8988T (cell line): ENCODE measurements at regions not wholly inside any gene's neighbourhood (a gene's known extent, or its start where the extent isn't known, plus 50 kb on each side); places are given as distances from the start of the nearest gene placed in this dataset.

Experiments
- DNase-seq: peaks from one replicate; pipeline ENCODE4 v3.0.0; 2011

DNA sequence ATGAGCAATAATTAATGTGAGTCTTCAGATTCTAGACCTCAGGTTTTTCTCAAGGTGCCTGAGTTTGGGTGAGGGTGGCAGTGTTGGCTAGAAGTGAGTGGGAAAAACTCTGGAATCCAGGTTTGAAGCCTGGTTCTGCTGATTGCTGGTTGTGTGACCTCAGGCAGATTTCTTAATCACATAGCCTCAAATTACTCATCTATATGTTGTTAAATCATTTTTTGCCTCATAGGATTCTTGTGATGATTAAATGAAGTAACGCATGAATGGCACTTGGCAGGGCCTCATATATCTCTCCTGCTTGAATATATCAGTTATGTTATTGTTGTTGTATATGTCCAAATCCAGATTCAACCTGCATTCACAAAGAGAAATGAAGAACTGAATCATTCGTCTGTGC lies 60.5 kb downstream of the NR2F2 start:
- no peak for DNase-seq

DNA sequence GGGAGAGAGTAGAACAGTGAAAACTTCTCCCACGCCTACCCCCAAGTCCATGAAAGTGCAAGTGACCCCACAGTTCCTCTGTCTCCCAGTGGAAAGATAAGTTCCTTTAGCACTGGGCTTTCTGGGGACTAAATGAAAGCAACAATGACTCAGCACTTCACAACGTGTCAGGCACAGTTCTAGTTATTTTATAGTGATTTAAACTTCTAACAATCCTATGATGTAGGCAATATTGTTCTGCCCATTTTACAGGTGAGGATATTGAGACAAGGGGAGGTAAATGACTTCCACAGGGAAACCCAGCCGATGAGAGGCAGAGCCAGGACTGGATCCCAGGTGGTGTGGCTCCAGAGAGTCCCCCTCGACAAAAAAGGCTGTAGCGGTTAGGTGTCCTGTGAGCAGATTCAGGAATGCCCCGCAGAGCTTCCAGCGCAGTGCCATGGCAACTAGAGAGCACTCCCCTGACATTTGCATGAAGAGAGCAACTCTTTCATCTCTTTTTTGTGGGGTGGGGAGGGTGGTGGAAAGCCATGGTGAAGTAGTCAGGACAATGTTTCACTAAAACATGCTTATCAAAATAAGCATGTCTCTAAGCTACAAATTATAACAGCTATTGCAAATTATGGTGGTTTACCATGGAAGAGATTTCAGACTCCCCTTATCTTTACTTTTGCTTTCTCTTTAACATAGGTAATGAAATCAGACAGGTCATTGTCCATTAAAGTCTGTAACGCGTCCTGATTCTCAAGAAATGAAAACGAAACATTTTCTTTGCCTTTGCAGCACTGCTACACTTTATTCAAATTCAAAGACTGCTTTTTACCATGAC lies 62.1 kb downstream of the NR2F2 start:
- no peak for DNase-seq

DNA sequence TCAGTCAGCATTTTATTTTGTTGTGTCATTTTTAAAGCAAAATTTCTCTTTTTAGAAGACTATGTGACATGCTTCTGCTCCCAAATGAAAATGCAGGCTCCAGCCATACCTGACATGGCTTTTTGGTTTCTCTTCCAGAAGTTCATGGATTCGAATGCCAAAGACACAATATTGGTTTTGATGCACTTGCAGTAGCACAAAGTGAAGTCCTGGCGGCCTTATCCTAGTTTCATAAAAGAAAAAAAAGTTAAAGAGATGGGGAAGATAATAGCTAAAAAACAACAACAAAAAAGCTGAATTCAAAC lies 62.7 kb downstream of the NR2F2 start:
- no peak for DNase-seq

DNA sequence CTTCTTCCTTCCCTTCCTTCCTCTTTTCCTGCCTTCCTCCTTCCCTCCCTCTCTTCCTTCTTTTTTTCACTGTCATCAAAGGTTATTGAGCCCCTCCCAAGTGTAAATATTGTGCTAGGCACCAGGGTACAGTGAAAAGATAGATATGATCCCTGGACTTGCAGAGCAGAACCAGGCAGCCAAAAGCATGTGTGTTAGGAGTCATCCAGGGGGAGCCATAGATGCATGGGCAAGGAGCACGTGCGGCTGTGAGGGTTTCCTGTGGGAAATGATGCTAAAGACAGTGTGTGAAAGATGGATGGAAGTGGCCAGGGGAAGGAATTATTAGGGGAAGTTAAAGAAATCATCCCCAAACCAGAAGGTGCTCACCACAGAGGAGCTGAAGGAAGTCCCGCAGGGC lies 65.2 kb downstream of the NR2F2 start:
- DNase-seq: no peak

DNA sequence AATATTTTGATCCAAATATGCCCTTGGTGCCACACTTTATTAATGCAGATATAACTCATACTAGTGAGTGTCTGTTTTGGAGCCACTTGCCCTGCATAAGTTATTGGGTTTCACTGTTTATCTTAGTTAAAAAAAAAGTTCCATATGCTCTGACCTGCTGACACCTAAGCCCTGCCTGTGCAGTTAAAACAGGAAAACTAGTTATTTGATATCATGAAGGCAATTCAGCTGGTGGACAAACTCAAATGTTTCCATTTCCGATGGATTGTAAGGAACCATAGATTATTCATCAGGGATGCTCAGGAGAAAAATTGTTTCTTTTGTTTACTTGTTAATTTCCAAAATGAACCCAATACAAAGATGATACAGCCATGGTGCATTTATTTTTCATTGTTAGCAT lies 68.3 kb downstream of the NR2F2 start:
- no peak for DNase-seq

DNA sequence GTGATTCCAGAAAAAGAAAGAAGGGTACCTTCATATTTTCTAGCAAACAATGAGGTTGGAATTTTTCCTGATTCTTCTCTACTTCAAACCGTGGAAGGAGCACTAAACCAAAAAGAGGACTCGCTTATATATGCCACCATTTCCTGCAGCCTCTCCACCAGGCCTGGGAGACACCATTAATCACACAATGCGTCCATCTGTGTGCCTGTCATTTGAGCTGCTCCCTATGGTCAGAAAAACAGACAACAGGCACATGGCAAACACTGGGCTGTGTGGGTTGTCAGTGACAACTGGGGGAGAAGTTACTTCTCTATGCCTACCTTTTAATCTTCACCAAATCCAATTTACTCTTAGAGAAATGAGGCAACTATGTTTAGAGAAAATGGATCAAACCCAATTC lies 71.9 kb downstream of the NR2F2 start:
- DNase-seq: no peak

DNA sequence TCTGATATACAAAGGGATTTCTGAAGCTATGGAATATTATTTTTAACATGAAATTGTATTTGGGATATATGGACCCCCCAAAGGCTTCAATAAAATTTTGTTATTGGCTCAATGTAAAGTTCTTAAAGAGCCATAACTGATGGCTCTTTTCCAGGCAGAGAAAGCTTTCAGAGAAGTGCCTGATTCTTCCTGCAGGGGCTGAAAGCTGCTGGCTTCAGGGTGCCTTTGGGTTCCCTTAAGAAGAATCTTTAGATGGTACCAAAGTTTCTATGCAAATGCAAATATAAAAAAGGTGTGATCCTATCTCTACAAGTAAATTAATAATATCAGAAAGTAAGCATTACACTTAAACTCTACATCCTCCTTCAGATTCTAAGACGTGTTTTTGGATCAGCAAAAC lies 72.6 kb downstream of the NR2F2 start:
- DNase-seq: no peak

DNA sequence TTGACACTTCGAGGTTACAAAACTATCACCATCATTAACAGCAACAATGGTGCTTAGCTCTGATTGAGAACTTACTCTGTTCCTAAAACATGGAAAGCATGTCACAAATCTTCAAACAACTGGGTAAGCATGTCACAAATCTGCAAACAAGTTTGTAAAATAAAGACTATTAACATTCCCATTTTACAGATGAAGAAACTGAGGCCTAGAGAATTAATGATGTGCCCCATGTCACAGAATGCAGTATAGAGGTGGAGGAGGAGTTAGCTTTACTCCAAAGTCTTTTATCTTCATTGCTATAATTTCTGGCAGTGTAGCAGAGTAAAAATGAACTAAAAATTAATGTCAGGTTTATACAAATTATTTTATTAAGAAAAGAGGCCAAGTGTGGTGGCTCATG lies 73.4 kb downstream of the NR2F2 start:
- no peak for DNase-seq

DNA sequence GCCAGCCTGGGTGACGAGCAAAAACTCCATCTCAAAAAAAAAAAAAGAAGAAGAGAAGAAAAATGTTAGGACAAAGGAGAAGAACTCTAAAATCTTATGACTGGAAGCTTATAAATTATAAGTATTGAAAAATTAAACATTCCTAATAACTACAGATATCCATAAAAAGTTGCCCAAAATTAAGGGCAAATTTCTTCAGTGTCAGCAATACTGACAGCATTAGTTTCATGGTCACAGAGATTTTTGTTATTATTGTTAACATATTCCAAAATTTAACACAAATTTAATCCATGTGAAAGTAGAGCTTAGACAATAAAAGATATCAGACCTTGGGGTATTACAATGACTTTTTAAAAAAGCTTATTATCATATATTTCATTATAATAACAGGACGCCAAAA lies 74.1 kb downstream of the NR2F2 start:
- DNase-seq: no peak

DNA sequence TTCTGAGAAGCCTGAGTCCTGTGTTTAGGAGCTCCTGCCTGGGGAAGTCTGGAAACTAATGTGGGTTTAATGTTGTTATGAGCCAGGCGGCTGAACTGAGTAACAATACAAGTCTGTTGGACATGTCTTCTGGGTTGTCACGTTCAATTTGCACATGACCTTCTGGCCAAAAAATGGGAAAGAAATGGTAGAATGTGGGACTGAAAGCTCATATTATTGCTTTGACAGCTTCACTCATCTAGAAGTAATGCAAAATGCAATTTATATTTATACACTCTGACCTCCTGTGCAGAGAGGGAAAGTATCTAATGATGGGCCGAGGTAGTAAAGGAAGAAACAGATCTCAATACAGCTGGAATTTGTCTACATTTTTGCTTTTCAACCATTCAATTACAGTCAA lies 75.8 kb downstream of the NR2F2 start:
- DNase-seq: no peak

DNA sequence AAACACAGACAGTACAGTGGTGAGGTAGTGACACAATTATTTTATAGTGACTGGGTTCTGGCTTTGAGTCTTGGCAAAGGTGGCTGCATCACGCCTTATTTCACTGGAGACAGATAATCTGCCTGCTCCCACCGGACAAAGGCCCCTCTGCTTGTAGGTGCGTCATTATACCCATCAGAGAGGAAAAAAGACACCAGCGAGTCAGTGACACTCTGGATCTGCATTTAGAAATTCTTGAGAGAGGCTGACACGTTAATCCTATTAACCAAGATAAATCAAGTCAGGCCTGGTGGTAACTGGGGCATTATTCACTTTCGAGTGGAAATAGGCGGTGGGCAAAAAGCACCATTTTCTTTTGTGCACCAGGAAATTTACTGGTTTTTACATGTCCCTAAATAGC lies 76.2 kb downstream of the NR2F2 start:
- no peak for DNase-seq

DNA sequence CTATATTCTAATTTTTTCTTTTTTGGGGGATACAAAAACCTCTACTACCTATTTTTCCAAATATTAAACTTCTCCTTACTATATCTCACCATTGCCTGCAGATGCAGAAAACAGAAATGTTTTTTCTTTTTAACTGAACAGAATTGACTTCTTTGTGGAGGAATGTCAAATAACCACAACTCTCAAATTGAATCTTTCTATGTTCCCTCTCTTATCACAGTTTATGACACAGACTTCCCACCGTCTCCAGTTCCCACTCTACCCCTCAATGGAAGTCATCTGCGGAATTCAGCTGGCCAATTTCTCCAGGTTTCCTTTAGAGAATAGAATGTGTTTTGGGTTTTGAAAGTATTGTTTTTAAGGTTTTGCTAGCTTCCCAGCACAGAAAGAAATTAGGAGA lies 77.0 kb downstream of the NR2F2 start:
- DNase-seq: no peak

DNA sequence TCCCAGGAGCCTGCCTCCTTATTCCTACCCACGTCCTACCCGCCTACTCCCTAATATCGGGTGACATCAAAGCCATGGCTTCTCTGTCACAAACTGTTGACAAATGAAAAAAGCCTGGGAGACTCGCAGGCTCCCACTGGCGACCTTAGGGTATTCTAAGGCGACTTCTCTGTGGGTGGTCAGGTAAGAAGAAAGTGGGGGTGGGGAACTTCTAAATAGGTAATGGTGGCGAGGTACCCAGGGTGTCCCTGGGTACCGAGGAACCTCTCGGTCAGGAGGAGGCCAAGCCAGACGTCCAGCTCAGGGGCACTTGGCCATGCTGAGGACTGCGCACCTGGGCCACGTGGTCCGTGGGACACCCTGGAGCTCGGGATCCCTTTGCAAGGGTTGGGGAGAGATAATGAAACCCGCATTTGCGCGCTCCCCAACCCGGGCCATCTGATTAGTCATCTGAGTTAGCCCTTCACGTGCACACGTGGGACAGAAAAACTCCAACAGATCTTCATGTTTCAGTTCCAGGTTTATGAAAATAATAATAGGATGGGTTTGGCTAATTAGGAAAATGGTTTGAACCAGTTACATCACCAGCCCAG lies 78.2 kb downstream of the NR2F2 start:
- DNase-seq: no peak

DNA sequence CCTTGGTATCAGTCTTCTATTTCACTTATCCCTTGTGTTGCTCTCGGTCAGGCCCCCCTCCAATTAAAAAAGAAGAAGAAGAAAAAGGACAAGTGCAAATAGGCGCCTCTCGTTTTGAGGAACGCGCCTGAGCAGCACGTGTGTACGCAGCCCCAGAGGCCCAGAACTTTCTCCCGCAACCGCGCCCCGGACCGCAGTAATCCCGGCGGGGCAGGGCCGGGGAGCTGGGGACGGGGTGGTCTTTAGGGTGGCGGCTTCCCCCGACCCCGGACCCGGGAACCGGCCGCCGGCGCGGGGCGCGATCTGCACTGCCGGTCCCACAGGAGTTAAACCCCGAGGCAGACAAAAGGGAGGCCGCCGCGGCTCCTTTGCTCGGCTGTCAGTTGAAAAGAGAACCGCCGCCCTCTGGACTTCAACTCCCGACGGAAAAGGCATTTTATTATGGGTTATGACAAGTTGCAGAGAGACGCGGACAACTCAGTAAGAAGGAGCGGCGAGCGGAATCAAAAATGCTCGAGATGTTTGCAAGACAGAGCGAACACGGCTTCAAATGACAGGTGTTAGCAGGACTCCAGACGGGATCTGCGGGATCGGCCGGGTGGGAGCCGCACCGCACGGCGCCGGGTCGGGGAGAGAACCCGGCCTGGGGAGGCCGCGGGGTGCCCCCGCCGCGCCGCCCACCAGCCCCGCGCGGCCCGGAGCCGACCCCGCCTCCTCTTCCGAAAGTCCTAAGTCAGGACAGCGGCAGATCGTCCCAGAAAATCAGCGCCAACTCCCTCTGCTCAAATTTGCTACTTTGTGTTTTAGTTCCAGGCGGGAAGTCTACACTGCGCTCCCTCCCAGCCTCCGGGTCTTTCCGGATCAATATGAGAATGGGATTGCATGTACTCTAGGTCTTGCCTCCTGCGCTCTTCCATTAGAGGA lies 79.0 kb downstream of the NR2F2 start:
- no peak for DNase-seq

DNA sequence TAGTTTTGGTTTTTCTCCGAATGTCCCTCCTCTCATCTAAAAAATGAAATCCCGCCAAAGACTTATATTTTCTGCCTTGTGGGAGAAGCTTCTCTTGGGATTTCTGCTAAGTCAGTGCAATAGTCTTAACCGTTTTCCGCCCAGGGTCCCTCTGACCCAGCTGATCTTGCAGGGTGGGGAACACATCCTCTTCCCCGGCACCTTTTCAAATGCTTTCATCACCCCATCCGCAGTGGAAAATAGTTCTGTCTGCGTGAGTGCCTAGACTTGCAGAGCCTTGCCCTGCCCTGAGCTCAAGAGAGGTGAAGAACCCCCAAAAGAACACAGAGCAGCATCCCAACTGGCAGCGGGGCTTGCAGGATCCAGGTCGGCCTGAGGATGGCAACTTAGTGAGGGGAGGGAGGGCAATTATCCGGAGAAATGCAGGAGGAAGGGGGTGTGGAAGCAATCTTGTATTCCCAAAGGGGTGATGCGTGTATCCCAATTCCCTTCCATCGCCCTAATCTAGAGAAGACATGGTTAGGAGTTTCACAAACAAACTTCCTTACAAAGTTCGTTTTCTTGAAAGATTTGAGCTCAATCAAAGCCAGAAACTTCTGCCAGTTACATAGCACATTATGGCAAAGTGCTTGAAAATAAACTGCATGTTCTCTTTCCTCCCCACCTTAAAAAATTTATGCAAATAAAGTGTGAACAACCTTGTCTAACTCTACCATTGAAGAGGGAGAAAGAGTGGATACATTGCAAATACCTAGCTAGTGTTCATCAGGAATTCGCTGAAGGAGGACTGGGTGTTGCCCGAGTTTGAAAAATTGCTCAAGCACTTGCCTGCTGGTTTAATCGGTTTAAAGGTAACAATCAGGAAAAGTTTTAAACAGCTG lies 79.9 kb downstream of the NR2F2 start:
- DNase-seq: no peak

DNA sequence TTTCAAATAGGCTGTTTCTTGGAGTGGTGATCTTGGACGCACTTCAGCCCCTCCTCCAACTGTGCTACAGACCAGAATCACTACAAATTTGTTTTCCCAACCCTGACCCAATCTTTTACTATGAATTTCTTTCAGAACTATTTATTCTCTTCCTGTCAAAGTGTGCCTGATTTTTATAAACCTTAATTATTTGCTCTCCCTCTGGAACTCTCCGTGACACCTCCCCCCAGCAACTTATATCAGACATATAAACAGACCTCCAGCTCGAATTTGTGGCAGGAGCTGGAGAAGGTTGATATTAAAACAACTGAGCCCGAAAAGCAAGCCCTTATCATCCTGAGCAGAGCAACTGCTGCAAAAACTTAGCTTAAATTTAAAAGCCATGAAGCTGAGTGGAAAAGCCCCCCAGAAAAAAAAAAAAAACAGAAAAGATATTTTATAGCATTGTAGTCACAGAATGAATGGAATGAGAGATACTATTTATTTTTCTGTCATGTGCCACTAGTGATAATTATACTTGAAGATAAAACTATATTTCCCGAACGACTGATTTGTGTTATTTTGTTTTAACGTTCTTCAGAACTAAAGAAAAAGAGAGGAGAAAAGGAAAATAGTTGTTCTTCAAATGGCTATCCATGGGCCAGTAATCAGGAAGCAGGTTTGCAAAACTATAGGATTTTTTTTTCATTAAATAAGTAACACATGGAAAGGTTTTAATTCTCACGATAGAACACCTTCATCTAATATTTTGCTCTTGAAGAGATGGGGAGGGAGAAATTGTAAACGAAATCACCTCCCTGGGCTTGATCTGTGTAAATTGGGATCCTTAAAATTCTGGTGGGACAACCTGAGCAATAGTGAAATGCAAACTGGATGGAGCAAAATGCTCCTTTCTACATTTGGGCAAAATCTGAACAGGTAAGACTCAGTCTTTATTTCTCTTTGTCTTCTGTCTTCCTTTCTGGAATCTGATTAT lies 80.8 kb downstream of the NR2F2 start:
- no peak for DNase-seq

DNA sequence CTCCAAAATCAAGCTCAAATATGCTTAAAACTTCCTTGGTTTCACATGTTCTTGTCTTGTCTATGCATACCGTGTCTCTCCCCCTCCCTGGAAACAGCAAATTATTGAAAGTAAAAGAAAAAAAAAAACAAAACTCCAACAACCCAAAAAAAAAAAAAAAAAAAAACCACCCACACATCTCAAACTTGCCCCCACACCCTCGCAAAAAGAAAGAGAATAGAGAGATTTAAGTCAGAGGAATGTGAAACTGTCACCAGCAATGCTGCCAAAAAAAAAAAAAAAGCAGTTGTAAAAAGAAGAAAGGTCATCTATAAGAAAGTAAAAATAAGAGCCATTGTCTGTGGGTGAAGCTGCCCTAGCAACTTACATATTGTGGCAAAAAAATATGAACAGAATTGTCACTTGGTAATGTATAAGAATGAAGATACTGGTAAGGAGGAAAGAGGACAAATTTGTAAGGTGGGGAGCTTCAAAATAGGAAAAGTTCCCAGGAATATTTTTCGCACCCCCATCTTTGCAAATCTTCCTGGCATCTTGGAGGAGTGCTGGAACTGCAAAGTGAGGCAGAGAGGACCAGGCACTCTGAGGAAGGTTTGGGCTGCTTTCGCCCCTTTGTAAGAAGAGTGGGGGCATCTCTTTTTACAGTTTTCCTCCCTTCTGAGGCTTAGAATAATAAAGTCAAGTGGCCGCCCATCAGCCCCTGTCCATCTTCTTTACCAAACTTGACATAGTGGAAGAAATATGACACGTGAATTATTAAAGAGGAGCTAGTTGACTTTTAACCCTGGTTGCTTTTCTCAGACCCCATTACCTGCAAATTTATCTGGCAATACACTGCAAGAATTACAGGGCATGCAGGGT lies 81.8 kb downstream of the NR2F2 start:
- DNase-seq: no peak

DNA sequence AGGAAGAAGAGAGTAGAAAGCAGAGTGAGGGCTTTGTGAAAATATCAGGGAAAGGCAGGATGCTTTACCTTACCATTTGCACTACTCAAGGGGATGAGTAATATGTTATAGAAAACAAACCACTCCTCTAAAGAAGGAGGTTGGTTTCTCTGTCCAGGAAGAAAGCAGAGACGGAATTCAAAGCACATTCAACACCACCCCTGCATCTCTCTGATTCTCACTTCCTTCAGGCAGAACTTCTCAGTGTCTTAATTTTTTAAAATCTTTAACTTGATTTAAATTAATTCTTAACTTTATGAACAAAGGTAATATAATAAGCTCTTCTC lies 82.4 kb downstream of the NR2F2 start:
- no peak for DNase-seq

DNA sequence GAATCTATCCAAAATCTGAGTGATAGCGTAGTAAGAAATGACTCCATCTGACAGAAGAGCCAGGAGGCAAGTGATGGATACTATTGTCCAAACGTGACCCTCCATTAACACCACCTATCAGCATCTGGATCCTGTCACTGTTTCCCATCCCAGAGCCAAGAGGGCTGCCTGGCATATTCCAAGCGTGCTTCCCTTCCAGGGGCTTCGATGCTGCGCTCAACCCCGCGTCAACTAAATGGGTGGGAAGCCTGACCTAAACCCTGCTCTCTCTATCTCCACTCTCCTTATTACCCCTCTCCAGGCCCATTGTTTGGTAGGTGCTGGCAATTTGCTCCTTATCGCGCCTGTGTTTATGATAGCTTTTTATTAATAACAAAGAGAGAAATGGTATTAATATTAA lies 83.2 kb downstream of the NR2F2 start:
- no peak for DNase-seq

DNA sequence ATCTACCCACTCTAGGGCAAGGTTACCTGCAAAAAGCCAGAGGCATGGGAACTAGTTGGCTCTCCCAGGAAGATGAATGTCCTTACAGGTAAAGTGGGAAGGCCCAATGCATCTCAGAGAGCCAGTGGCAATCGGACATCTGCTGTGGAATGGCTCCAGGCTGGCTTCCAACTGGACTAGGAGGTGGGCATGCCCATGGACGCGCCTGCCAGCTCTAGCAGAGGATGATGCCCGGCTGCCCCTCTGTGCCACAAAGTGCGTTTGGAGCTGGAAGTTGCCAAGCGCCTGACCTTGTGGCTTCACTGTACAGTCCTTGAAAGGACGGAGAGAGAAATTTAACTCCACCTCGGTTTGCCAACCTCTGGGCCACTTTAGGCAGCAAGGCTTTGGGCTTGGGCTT lies 84.4 kb downstream of the NR2F2 start:
- no peak for DNase-seq
